IMR-90 (cell line): ENCODE measurements at regions not wholly inside any gene's neighbourhood (a gene's known extent, or its start where the extent isn't known, plus 50 kb on each side); places are given as distances from the start of the nearest gene placed in this dataset.

Experiments used
- ATAC-seq: fragments of 200-7000 bp; cut with Tn5 transposase; 2 replicates; pipeline ENCODE4 v1.9.1; 2020; ENCODE audit warnings: low read depth, mild to moderate bottlenecking, moderate library complexity
- BruUV-seq: library from RNA; stranded (reverse); fragments of 400-500 nt; replicated peaks from 2 replicates; lab custom pipeline; 2021; lab: Mats Ljungman, UMichigan
- CTCF ChIA-PET: fragments of 300-600 bp; formaldehyde crosslinking; extraction: SDS; loops from one replicate; lab custom pipeline; 2021; ENCODE audit warnings: antibody characterized with exemption; lab: Yijun Ruan, JAX
- POLR2A ChIA-PET: fragments of 300-600 bp; sonication (Branson Sonifier 250); formaldehyde crosslinking; loops from one replicate; lab custom pipeline; 2022; ENCODE audit warnings: antibody characterized with exemption; ENCODE audit not compliant: unreplicated experiment; lab: Charles Lee
- DNase-seq: peaks from one replicate; pipeline ENCODE4 v3.0.0; 2013
- H2AFZ ChIP-seq: replicated peaks from 2 replicates; pipeline ENCODE3; 2013; ENCODE audit warnings: low read length, mild to moderate bottlenecking; ENCODE audit not compliant: poor library complexity
- H2AK5ac ChIP-seq: 2 replicates; pipeline ENCODE4 v1.6.1; 2013; ENCODE audit warnings: low read depth, low read length, inconsistent platforms
- H2AK9ac ChIP-seq: replicated peaks from 2 replicates; pipeline ENCODE3; 2013; ENCODE audit warnings: mild to moderate bottlenecking, low read depth, low read length, moderate library complexity; ENCODE audit not compliant: poor library complexity
- H2BK120ac ChIP-seq: 2 replicates; pipeline ENCODE4 v1.6.1; 2013; ENCODE audit warnings: low read depth, low read length, inconsistent platforms
- H2BK15ac ChIP-seq: 3 replicates; pipeline ENCODE4 v1.6.1; 2013; ENCODE audit warnings: low read depth, low read length, inconsistent platforms
- H2BK20ac ChIP-seq: 2 replicates; pipeline ENCODE4 v1.6.1; 2013; ENCODE audit warnings: low read depth, mild to moderate bottlenecking, inconsistent platforms, low read length, moderate library complexity
- H2BK5ac ChIP-seq: 2 replicates; pipeline ENCODE4 v1.6.1; 2013; ENCODE audit warnings: mild to moderate bottlenecking, low read depth, low read length, inconsistent platforms; ENCODE audit not compliant: poor library complexity, severe bottlenecking
- H3K14ac ChIP-seq: replicated peaks from 2 replicates; pipeline ENCODE4 v1.6.1; 2013; ENCODE audit warnings: low read depth, low read length, inconsistent platforms
- H3K18ac ChIP-seq: 2 replicates; pipeline ENCODE4 v1.6.1; 2013; ENCODE audit warnings: low read depth, low read length, control low read depth
- H3K23ac ChIP-seq: 2 replicates; pipeline ENCODE4 v1.6.1; 2013; ENCODE audit warnings: low read depth, low read length, inconsistent platforms
- H3K27ac ChIP-seq: 2 replicates; pipeline ENCODE4 v1.5.1; 2013; ENCODE audit warnings: mild to moderate bottlenecking, control low read depth, low read length; ENCODE audit not compliant: insufficient read depth
- H3K27me3 ChIP-seq: 2 replicates; pipeline ENCODE4 v1.6.1; 2013; ENCODE audit warnings: low read length; ENCODE audit not compliant: control insufficient read depth, insufficient read depth
- H3K36me3 ChIP-seq: 2 replicates; pipeline ENCODE4 v1.6.1; 2013; ENCODE audit warnings: low read length, mixed read lengths; ENCODE audit not compliant: control insufficient read depth, insufficient read depth
- H3K4ac ChIP-seq: 2 replicates; pipeline ENCODE4 v1.6.1; 2013; ENCODE audit warnings: low read depth, low read length, inconsistent platforms
- H3K4me1 ChIP-seq: 2 replicates; pipeline ENCODE4 v1.6.1; 2013; ENCODE audit warnings: low read length, mixed read lengths; ENCODE audit not compliant: control insufficient read depth, insufficient read depth
- H3K4me2 ChIP-seq: 2 replicates; pipeline ENCODE4 v1.6.1; 2013; ENCODE audit warnings: low read depth, mild to moderate bottlenecking, control low read depth, low read length, moderate library complexity
- H3K4me3 ChIP-seq: 2 replicates; pipeline ENCODE4 v1.5.1; 2013; ENCODE audit warnings: low read depth, mild to moderate bottlenecking, control low read depth, low read length, moderate library complexity; ENCODE audit not compliant: insufficient read depth
- H3K56ac ChIP-seq: 2 replicates; pipeline ENCODE4 v1.6.1; 2013; ENCODE audit warnings: low read length, inconsistent platforms; ENCODE audit not compliant: insufficient read depth; ENCODE audit errors: extremely low read depth
- H3K79me1 ChIP-seq, 2 experiments: 2 replicates each; pipeline ENCODE4 v1.6.1; 2013; ENCODE audit warnings: low read length in 2 of 2, inconsistent platforms in 1 of 2, low read depth in 1 of 2
- H3K9ac ChIP-seq: 2 replicates; pipeline ENCODE4 v1.6.1; 2013; ENCODE audit warnings: low read depth, low read length, control low read depth
- H3K9me1 ChIP-seq: 2 replicates; pipeline ENCODE4 v1.6.1; 2013; ENCODE audit warnings: low read length, inconsistent platforms; ENCODE audit not compliant: insufficient read depth
- H3K9me3 ChIP-seq: 2 replicates; pipeline ENCODE4 v1.6.1; 2013; ENCODE audit warnings: low read length; ENCODE audit not compliant: control insufficient read depth, insufficient read depth
- H4K20me1 ChIP-seq: 2 replicates; pipeline ENCODE4 v1.6.1; 2013; ENCODE audit warnings: low read length, inconsistent platforms; ENCODE audit not compliant: insufficient read depth
- H4K5ac ChIP-seq: 2 replicates; pipeline ENCODE4 v1.6.1; 2013; ENCODE audit warnings: mild to moderate bottlenecking, low read depth, low read length, control low read depth
- H4K8ac ChIP-seq, 2 experiments: 2 replicates each; pipeline ENCODE4 v1.6.1; 2013; ENCODE audit warnings: low read depth in 2 of 2, low read length in 2 of 2, control low read depth in 1 of 2, inconsistent platforms in 1 of 2
- H4K91ac ChIP-seq: 2 replicates; pipeline ENCODE4 v1.6.1; 2013; ENCODE audit warnings: low read depth, low read length, inconsistent platforms; ENCODE audit not compliant: insufficient read depth
- BHLHE40 ChIP-seq: fragments of 150-350 bp; IDR thresholded peaks from 2 replicates; pipeline ENCODE4 v1.6.1; 2016; ENCODE audit warnings: mild to moderate bottlenecking, low read depth, low read length
- CEBPB ChIP-seq: IDR thresholded peaks from 2 replicates; pipeline ENCODE4 v1.6.1; 2012; ENCODE audit warnings: low read depth, low read length, improper control_type of control experiment
- CHD1 ChIP-seq: IDR thresholded peaks from 2 replicates; pipeline ENCODE4 v1.6.1; 2012; ENCODE audit warnings: low read depth, low read length, improper control_type of control experiment
- CTCF ChIP-seq: conservative IDR thresholded peaks from 2 replicates; pipeline ENCODE4 v1.5.1; 2012; ENCODE audit warnings: mild to moderate bottlenecking, low read depth, low read length, improper control_type of control experiment
- ELK1 ChIP-seq: fragments of 150-350 bp; IDR thresholded peaks from 2 replicates; pipeline ENCODE4 v1.6.1; 2016; ENCODE audit warnings: low read depth, mild to moderate bottlenecking, low read length, moderate library complexity, borderline replicate concordance
- FOS ChIP-seq: fragments of 150-350 bp; IDR thresholded peaks from 2 replicates; pipeline ENCODE4 v1.6.1; 2016; ENCODE audit warnings: low read depth, low read length
- MAFK ChIP-seq: IDR thresholded peaks from 2 replicates; pipeline ENCODE4 v1.6.1; 2012; ENCODE audit warnings: low read depth, low read length, improper control_type of control experiment
- MAZ ChIP-seq: IDR thresholded peaks from 2 replicates; pipeline ENCODE4 v1.6.1; 2012; ENCODE audit warnings: low read depth, mild to moderate bottlenecking, low read length, improper control_type of control experiment, moderate library complexity, borderline replicate concordance
- MXI1 ChIP-seq: IDR thresholded peaks from 2 replicates; pipeline ENCODE4 v1.6.1; 2012; ENCODE audit warnings: low read depth, mild to moderate bottlenecking, low read length, moderate library complexity, borderline replicate concordance
- NFE2L2 ChIP-seq: fragments of 150-350 bp; IDR thresholded peaks from 2 replicates; pipeline ENCODE4 v1.6.1; 2016; ENCODE audit warnings: low read depth, mild to moderate bottlenecking, low read length
- POLR2A ChIP-seq: IDR thresholded peaks from 2 replicates; pipeline ENCODE4 v1.6.1; 2012; ENCODE audit warnings: mild to moderate bottlenecking, low read depth, low read length
- RAD21 ChIP-seq: IDR thresholded peaks from 2 replicates; pipeline ENCODE4 v1.6.1; 2012; ENCODE audit warnings: low read length, improper control_type of control experiment
- RCOR1 ChIP-seq: IDR thresholded peaks from 2 replicates; pipeline ENCODE4 v1.6.1; 2012; ENCODE audit warnings: mild to moderate bottlenecking, low read length, improper control_type of control experiment; ENCODE audit not compliant: insufficient replicate concordance
- RFX5 ChIP-seq: IDR thresholded peaks from 2 replicates; pipeline ENCODE4 v1.8.0; 2012; ENCODE audit warnings: low read depth, mild to moderate bottlenecking, low read length, moderate library complexity
- SMC3 ChIP-seq: fragments of 150-350 bp; IDR thresholded peaks from 2 replicates; pipeline ENCODE4 v1.6.1; 2016; ENCODE audit warnings: low read depth, mild to moderate bottlenecking, antibody characterized with exemption, low read length, moderate library complexity
- USF2 ChIP-seq: fragments of 150-350 bp; IDR thresholded peaks from 2 replicates; pipeline ENCODE4 v1.6.1; 2017; ENCODE audit warnings: mild to moderate bottlenecking, antibody characterized with exemption, low read length, low read depth
- WGBS, 2 experiments: methylation state at CpG; one replicate each; pipeline versions ENCODE4 v1.1.5 to v1.1.7; 2013; ENCODE audit warnings: missing lambda C conversion rate in 2 of 2; ENCODE audit not compliant: insufficient read length in 1 of 2; ENCODE audit errors: extremely low coverage in 2 of 2; 5-methylcytosine and 5-hydroxymethylcytosine counted together
- dilution Hi-C: fragments of 300-500 bp; cut with HindIII; formaldehyde crosslinking; loops from one replicate; pipeline ENCODE4 v1.14.3; 2018; ENCODE audit warnings: low sequenced_read_pairs; ENCODE audit not compliant: unreplicated experiment
- in situ Hi-C: fragments of 300-500 bp; cut with MboI; formaldehyde crosslinking; loops from 3 replicates; pipeline ENCODE4 v1.14.3; 2019; ENCODE audit warnings: low sequenced_read_pairs, inconsistent platforms, mixed read lengths
- intact Hi-C: fragments of 100-400 bp; cut with micrococcal nuclease; formaldehyde crosslinking; loops from 2 replicates; pipeline ENCODE4 v1.10.0; 2022

DNA sequence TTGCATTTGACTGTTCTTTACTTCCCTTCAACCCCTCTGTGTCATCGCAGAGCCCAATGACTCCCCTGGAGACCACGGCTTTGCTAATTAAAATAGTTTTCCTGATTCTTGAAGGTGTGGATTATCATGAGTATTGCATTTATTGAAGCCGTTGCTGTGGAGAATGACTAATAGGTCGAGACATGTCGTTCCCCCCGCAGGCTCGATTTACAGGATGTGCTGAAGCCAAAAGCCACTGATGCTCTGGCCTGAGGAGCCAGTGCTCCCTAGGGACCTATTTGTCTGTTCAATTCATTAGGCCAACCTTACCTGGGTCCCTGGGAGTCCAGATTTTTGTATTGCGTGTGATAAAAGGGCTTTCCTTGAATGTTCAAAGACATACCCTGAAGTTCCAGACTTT is 102.3 kb downstream of the NPTX2 start:
- in situ Hi-C loops (no loop called here), dilution Hi-C loops (no loop called here), intact Hi-C loops (no loop called here)
- Histone ChIP-seq H2BK15ac (no peak overlapping the region), H3K4me1 (no peaks in the 10 kb centered on the region), H4K8ac (no peak overlapping the region), H3K4ac (no peak overlapping the region), H4K20me1 (no peaks in the 10 kb centered on the region), H3K14ac (no peak overlapping the region), H3K18ac (no peak overlapping the region), H2AFZ (no peak overlapping the region), H3K9me3 (no peaks in the 10 kb centered on the region; the same call in 1 of the 2 replicates), H2BK5ac (no peak overlapping the region), H2AK5ac (no peak overlapping the region), H4K91ac (no peak overlapping the region), H3K27ac (no peak overlapping the region), H2BK120ac (no peak overlapping the region), H3K27me3 (no peaks in the 10 kb centered on the region), H3K9me1 (no peaks in the 10 kb centered on the region), H3K4me3 (no peak overlapping the region), H2BK20ac (no peak overlapping the region), H3K4me2 (no peak overlapping the region), H3K9ac (no peak overlapping the region), H3K23ac (no peak overlapping the region), H4K5ac (no peak overlapping the region), H3K36me3 (no peaks in the 10 kb centered on the region), H2AK9ac (no peak overlapping the region), H3K56ac (no peak overlapping the region), H3K79me1 (no peaks in the 10 kb centered on the region)
- ChIA-PET POLR2A (no interaction called here), CTCF (no interaction called here)
- no peak for TF ChIP-seq CEBPB
- no peak for TF ChIP-seq POLR2A
- no peak for TF ChIP-seq SMC3
- TF ChIP-seq USF2 = no peak
- TF ChIP-seq RAD21 = no peak
- TF ChIP-seq MAZ = no peak
- TF ChIP-seq FOS = no peak
- no peak for TF ChIP-seq ELK1
- TF ChIP-seq CHD1 = no peak
- TF ChIP-seq NFE2L2 = no peak
- TF ChIP-seq MAFK = no peak
- TF ChIP-seq RCOR1 = no peak
- no peak for TF ChIP-seq MXI1
- no peak for TF ChIP-seq RFX5
- no peak for TF ChIP-seq CTCF
- no peak for TF ChIP-seq BHLHE40
- 50% methylated on average over 1 of the region's 8 CpGs; no CpG with 5 or more reads in 1 of the 2 experiments for WGBS, 2 experiments
- no peak for ATAC-seq
- DNase-seq = no peak
- BruUV-seq = no TSS peak
